IPS-20b (cell line): ENCODE measurements at regions not wholly inside any gene's neighbourhood (a gene's known extent, or its start where the extent isn't known, plus 50 kb on each side); places are given as distances from the start of the nearest gene placed in this dataset.
"Not testable (repeated sequence)": the region's sequence is repeated elsewhere in the genome, so short reads cannot be mapped to it uniquely, and the experiment has no call there.

Experiments used
- H3K27ac ChIP-seq: one replicate; pipeline ENCODE4 v1.5.1; 2013; ENCODE audit warnings: low read length
- H3K27me3 ChIP-seq: 2 replicates; pipeline ENCODE4 v1.6.1; 2013; ENCODE audit warnings: mild to moderate bottlenecking, low read length, inconsistent platforms; ENCODE audit not compliant: insufficient read depth
- H3K36me3 ChIP-seq: 2 replicates; pipeline ENCODE4 v1.6.1; 2013; ENCODE audit warnings: low read depth, mild to moderate bottlenecking, inconsistent platforms, low read length, moderate library complexity; ENCODE audit not compliant: insufficient read depth
- H3K4me1 ChIP-seq: 2 replicates; pipeline ENCODE4 v1.6.1; 2013; ENCODE audit warnings: mild to moderate bottlenecking, control low read depth, inconsistent platforms, low read length, moderate library complexity; ENCODE audit not compliant: insufficient read depth
- H3K4me3 ChIP-seq: 2 replicates; pipeline ENCODE4 v1.5.1; 2013; ENCODE audit warnings: mild to moderate bottlenecking, low read length, inconsistent platforms
- H3K9ac ChIP-seq: 2 replicates; pipeline ENCODE4 v1.6.1; 2013; ENCODE audit warnings: low read depth, mild to moderate bottlenecking, inconsistent platforms, low read length, moderate library complexity
- H3K9me3 ChIP-seq: 2 replicates; pipeline ENCODE4 v1.6.1; 2013; ENCODE audit warnings: mild to moderate bottlenecking, low read depth, low read length, inconsistent platforms; ENCODE audit not compliant: insufficient read depth

- not testable (repeated sequence) for H3K9ac ChIP-seq, H3K36me3 ChIP-seq, H3K9me3 ChIP-seq, H3K27ac ChIP-seq, H3K4me1 ChIP-seq, H3K4me3 ChIP-seq, H3K27me3 ChIP-seq
Measured at GRCh38 chr2:95654897-95655296, 63.1 kb downstream of the TRIM43 start.

GRCh38 chr2:95656553-95656952, 64.8 kb downstream of the TRIM43 start:
- H3K4me3 ChIP-seq = not testable (repeated sequence)

GRCh38 chr2:95657937-95658336, 66.1 kb downstream of the TRIM43 start:
- H3K9ac ChIP-seq, H3K36me3 ChIP-seq, H3K27ac ChIP-seq, H3K4me3 ChIP-seq, H3K9me3 ChIP-seq, H3K4me1 ChIP-seq, H3K27me3 ChIP-seq: not testable (repeated sequence)

More at GRCh38 chr2:95656553-95656952, 64.8 kb downstream of the TRIM43 start:
- not testable (repeated sequence) for H3K9me3 ChIP-seq, H3K36me3 ChIP-seq, H3K27me3 ChIP-seq, H3K27ac ChIP-seq, H3K9ac ChIP-seq, H3K4me1 ChIP-seq

- not testable (repeated sequence) for H3K4me1 ChIP-seq, H3K36me3 ChIP-seq, H3K4me3 ChIP-seq, H3K27ac ChIP-seq, H3K27me3 ChIP-seq, H3K9ac ChIP-seq, H3K9me3 ChIP-seq
Measured at GRCh38 chr2:95660766-95661562, 69.2 kb downstream of the TRIM43 start.

GRCh38 chr2:95663471-95664441, 72.0 kb downstream of the TRIM43 start:
- H3K9ac ChIP-seq, H3K27ac ChIP-seq, H3K27me3 ChIP-seq, H3K4me1 ChIP-seq, H3K4me3 ChIP-seq, H3K36me3 ChIP-seq, H3K9me3 ChIP-seq: not testable (repeated sequence)

- H3K36me3 ChIP-seq, H3K4me3 ChIP-seq, H3K27me3 ChIP-seq: not testable (repeated sequence)
Measured at GRCh38 chr2:95666636-95667035, 74.8 kb downstream of the TRIM43 start.

GRCh38 chr2:95667480-95667879, 75.7 kb downstream of the TRIM43 start:
- H3K4me3 ChIP-seq = no peak overlapping the region
- no peak overlapping the region for H3K27ac ChIP-seq
- no peaks in the 10 kb centered on the region for H3K9me3 ChIP-seq
- H3K36me3 ChIP-seq = no peaks in the 10 kb centered on the region
- H3K27me3 ChIP-seq = 0 out of 2 replicates have a peak, but pooled peaks cover 6% of the 10 kb centered on the region
- no peaks in the 10 kb centered on the region for H3K4me1 ChIP-seq
- no peak overlapping the region for H3K9ac ChIP-seq

More at GRCh38 chr2:95666636-95667035, 74.8 kb downstream of the TRIM43 start:
- H3K9ac ChIP-seq, H3K9me3 ChIP-seq, H3K27ac ChIP-seq, H3K4me1 ChIP-seq: not testable (repeated sequence)

GRCh38 chr2:95668934-95669333, 77.1 kb downstream of the TRIM43 start:
- not testable (repeated sequence) for H3K9ac ChIP-seq, H3K9me3 ChIP-seq, H3K4me1 ChIP-seq, H3K36me3 ChIP-seq, H3K27ac ChIP-seq, H3K4me3 ChIP-seq, H3K27me3 ChIP-seq

- H3K27me3 ChIP-seq = 0 out of 2 replicates have a peak, but pooled peaks cover 4% of the 10 kb centered on the region
Measured at GRCh38 chr2:95669441-95669991, 77.7 kb downstream of the TRIM43 start.

GRCh38 chr2:95670167-95670566, 78.4 kb downstream of the TRIM43 start:
- H3K36me3 ChIP-seq = no peaks in the 10 kb centered on the region
- H3K9ac ChIP-seq = no peak overlapping the region
- H3K9me3 ChIP-seq = no peaks in the 10 kb centered on the region
- no peak overlapping the region for H3K4me3 ChIP-seq
- H3K27ac ChIP-seq = no peak overlapping the region
- 0 out of 2 replicates have a peak, but pooled peaks cover 6% of the 10 kb centered on the region for H3K27me3 ChIP-seq
- no peaks in the 10 kb centered on the region for H3K4me1 ChIP-seq

More at GRCh38 chr2:95669441-95669991, 77.7 kb downstream of the TRIM43 start:
- Histone ChIP-seq H3K9ac (no peak overlapping the region), H3K4me1 (no peaks in the 10 kb centered on the region), H3K36me3 (no peaks in the 10 kb centered on the region), H3K9me3 (no peaks in the 10 kb centered on the region), H3K4me3 (no peak overlapping the region), H3K27ac (no peak overlapping the region)

- no peak overlapping the region for H3K9ac ChIP-seq
- H3K9me3 ChIP-seq = no peaks in the 10 kb centered on the region
- H3K4me1 ChIP-seq = no peaks in the 10 kb centered on the region
- H3K27ac ChIP-seq = no peak overlapping the region
- peaks cover 12% of the 10 kb centered on the region for H3K27me3 ChIP-seq
- H3K36me3 ChIP-seq = no peaks in the 10 kb centered on the region
- no peak overlapping the region for H3K4me3 ChIP-seq
Measured at GRCh38 chr2:95670686-95671085, 78.9 kb downstream of the TRIM43 start.
